ENCODE measurements at regions not wholly inside any gene's neighbourhood (a gene's known extent, or its start where the extent isn't known, plus 50 kb on each side); places are given as distances from the start of the nearest gene placed in this dataset.

- TF ChIP-seq TAF1 (IDR thresholded peaks at IDR 0.05; ENCODE audit: low read depth) (no peak), REST (IDR thresholded peaks at IDR 0.05; ENCODE audit: low read depth) (no peak), YY1 (IDR thresholded peaks at IDR 0.05; ENCODE audit: low read depth) (no peak), CEBPB (IDR thresholded peaks at IDR 0.05) (no peak), RAD21 (IDR thresholded peaks at IDR 0.05; ENCODE audit: low read depth) (no peak)
- TF ChIP-seq, protein P1, sequence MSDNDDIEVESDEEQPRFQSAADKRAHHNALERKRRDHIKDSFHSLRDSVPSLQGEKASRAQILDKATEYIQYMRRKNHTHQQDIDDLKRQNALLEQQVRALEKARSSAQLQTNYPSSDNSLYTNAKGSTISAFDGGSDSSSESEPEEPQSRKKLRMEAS (IDR thresholded peaks at IDR 0.05): no peak
These were observed 104.2 kb downstream of the HSPH1 start for GRCh38 chr13:31057403-31058033.
